ENCODE measurements at regions not wholly inside any gene's neighbourhood (a gene's known extent, or its start where the extent isn't known, plus 50 kb on each side); places are given as distances from the start of the nearest gene placed in this dataset.

DNA sequence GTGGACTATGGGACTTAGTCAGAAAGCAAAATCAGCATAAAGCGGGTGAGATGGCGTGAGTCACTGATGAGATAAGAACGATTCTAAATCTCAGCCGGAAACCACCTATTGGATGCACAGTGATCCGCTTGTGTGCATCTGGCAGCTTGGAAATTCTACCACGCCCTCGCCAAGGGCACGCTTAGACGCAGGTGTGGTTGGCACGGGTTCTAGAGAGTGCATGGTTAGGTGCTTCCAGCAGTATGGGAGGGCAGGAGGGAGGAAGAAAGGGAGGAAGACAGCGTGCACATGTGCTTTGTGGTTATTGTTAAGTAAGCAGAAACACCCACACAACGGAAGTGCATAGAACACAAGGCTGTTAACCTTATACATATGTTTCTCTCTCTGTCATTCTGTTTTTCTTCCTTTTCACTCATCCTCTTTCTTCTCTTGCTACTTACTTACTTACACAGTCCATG is 374.0 kb upstream of the ASIC2 start:
- no peak overlapping the region for H3K27ac ChIP-seq (ENCODE audit: insufficient read depth, low read depth, low read length, poor library complexity, severe bottlenecking)
- H3K27me3 ChIP-seq (ENCODE audit: control insufficient read depth, insufficient read depth, low read length, poor library complexity, severe bottlenecking), result no peaks in the 10 kb centered on the region
- H3K4me1 ChIP-seq (ENCODE audit: control insufficient read depth, insufficient read depth, low read length), result no peaks in the 10 kb centered on the region
- H3K4me3 ChIP-seq (ENCODE audit: insufficient read depth, low read depth, low read length), result no peak overlapping the region
- WGBS, 2 experiments, result 88 to 89% methylated on average over 11 to 12 of the region's 12 CpGs
- H3K36me3 ChIP-seq (ENCODE audit: control insufficient read depth, insufficient read depth, low read length), result no peaks in the 10 kb centered on the region
- no peaks in the 10 kb centered on the region for H3K9me3 ChIP-seq (ENCODE audit: control insufficient read depth, low read length)

DNA sequence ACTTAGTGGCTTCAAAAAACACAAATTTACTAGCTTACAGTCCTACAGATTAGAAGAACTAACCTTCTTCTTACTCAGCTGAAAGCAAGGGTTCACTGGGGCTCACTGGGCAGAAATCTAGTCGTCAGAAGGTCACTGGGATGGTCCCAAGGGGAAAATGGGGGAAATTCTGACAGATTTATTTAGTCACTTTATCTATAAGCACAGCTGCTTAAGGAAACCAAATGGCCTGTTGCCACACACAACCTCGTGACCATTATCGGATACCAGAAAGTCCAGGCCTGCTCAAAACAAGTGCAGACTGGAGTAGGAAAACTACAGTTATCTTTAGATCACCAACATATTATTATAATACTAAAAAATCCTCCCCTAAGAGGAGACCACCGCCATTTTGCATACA is 374.6 kb upstream of the ASIC2 start:
- Histone ChIP-seq H3K27ac (ENCODE audit: insufficient read depth, low read depth, low read length, poor library complexity, severe bottlenecking) (no peak overlapping the region), H3K4me3 (ENCODE audit: insufficient read depth, low read depth, low read length) (no peak overlapping the region), H3K36me3 (ENCODE audit: control insufficient read depth, insufficient read depth, low read length) (no peaks in the 10 kb centered on the region), H3K4me1 (ENCODE audit: control insufficient read depth, insufficient read depth, low read length) (no peaks in the 10 kb centered on the region), H3K9me3 (ENCODE audit: control insufficient read depth, low read length) (no peaks in the 10 kb centered on the region), H3K27me3 (ENCODE audit: control insufficient read depth, insufficient read depth, low read length, poor library complexity, severe bottlenecking) (no peaks in the 10 kb centered on the region)
- 93 to 95% methylated on average over 4 of the region's 4 CpGs for WGBS, 2 experiments

DNA sequence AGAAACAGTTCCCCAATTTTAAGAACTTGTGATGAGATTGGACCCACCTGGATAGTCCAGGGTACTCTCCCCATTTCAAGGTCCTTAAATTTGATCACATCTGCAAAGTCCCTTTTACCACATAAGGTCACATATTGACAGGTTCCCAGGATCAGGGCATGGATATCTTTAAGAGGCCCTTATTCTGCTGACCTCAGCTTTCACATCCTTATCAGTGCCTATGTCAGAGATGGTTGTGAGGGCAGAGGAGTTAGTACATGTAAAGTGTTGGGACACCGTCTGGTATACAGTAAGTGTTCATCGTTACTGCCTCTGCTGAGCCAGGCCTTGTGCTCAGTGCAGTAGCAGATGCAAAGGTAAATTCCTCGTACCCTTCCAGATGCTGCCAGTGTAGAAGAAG is 375.4 kb upstream of the ASIC2 start:
- Histone ChIP-seq H3K4me3 (ENCODE audit: insufficient read depth, low read depth, low read length) (no peak overlapping the region), H3K27ac (ENCODE audit: insufficient read depth, low read depth, low read length, poor library complexity, severe bottlenecking) (no peak overlapping the region), H3K9me3 (ENCODE audit: control insufficient read depth, low read length) (no peaks in the 10 kb centered on the region), H3K27me3 (ENCODE audit: control insufficient read depth, insufficient read depth, low read length, poor library complexity, severe bottlenecking) (no peaks in the 10 kb centered on the region), H3K4me1 (ENCODE audit: control insufficient read depth, insufficient read depth, low read length) (no peaks in the 10 kb centered on the region), H3K36me3 (ENCODE audit: control insufficient read depth, insufficient read depth, low read length) (no peaks in the 10 kb centered on the region)
- 93 to 98% methylated on average over 3 of the region's 3 CpGs for WGBS, 2 experiments

DNA sequence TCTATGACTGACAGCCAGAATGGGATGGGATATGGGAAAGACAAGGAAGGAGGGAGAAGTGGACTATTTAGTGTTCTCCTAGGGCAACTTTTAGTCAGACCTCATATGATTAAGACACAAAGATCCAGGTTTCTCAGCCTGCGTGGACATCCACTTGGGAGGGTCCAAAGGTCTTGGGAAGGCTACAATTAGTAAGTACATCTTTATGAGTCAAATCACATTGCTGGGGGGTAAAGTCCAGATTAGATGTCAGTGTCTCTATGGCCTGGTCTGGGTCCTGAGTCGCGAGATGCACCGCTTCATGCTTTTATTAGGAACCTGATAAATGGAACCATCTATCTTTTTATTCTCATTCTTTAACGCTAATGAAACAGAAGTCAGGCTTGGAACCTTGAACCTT is 378.4 kb upstream of the ASIC2 start:
- 93 to 95% methylated on average over 5 of the region's 5 CpGs for WGBS, 2 experiments
- no peaks in the 10 kb centered on the region for H3K36me3 ChIP-seq (ENCODE audit: control insufficient read depth, insufficient read depth, low read length)

GRCh38 chr17:33674685-33675084 is 381.6 kb upstream of the ASIC2 start:
- no peak overlapping the region for H3K27ac ChIP-seq (ENCODE audit: insufficient read depth, low read depth, low read length, poor library complexity, severe bottlenecking)
- H3K4me3 ChIP-seq (ENCODE audit: insufficient read depth, low read depth, low read length), result no peak overlapping the region
- no peaks in the 10 kb centered on the region for H3K4me1 ChIP-seq (ENCODE audit: control insufficient read depth, insufficient read depth, low read length)
- H3K9me3 ChIP-seq (ENCODE audit: control insufficient read depth, low read length), result no peaks in the 10 kb centered on the region
- H3K36me3 ChIP-seq (ENCODE audit: control insufficient read depth, insufficient read depth, low read length), result no peaks in the 10 kb centered on the region
- WGBS, 2 experiments, result 56 to 65% methylated on average over 8 of the region's 8 CpGs
- H3K27me3 ChIP-seq (ENCODE audit: control insufficient read depth, insufficient read depth, low read length, poor library complexity, severe bottlenecking), result no peaks in the 10 kb centered on the region

More for the DNA sequence above, 378.4 kb upstream of the ASIC2 start:
- Histone ChIP-seq H3K27ac (ENCODE audit: insufficient read depth, low read depth, low read length, poor library complexity, severe bottlenecking) (no peak overlapping the region), H3K27me3 (ENCODE audit: control insufficient read depth, insufficient read depth, low read length, poor library complexity, severe bottlenecking) (no peaks in the 10 kb centered on the region), H3K9me3 (ENCODE audit: control insufficient read depth, low read length) (no peaks in the 10 kb centered on the region), H3K4me1 (ENCODE audit: control insufficient read depth, insufficient read depth, low read length) (no peaks in the 10 kb centered on the region), H3K4me3 (ENCODE audit: insufficient read depth, low read depth, low read length) (no peak overlapping the region)

GRCh38 chr17:33676444-33676843 is 383.3 kb upstream of the ASIC2 start:
- H3K27ac ChIP-seq (ENCODE audit: insufficient read depth, low read depth, low read length, poor library complexity, severe bottlenecking), result no peak overlapping the region
- H3K4me3 ChIP-seq (ENCODE audit: insufficient read depth, low read depth, low read length), result no peak overlapping the region
- no peaks in the 10 kb centered on the region for H3K36me3 ChIP-seq (ENCODE audit: control insufficient read depth, insufficient read depth, low read length)
- H3K9me3 ChIP-seq (ENCODE audit: control insufficient read depth, low read length), result no peaks in the 10 kb centered on the region
- H3K4me1 ChIP-seq (ENCODE audit: control insufficient read depth, insufficient read depth, low read length), result no peaks in the 10 kb centered on the region
- 76 to 84% methylated on average over 3 of the region's 3 CpGs for WGBS, 2 experiments
- H3K27me3 ChIP-seq (ENCODE audit: control insufficient read depth, insufficient read depth, low read length, poor library complexity, severe bottlenecking), result no peaks in the 10 kb centered on the region

DNA sequence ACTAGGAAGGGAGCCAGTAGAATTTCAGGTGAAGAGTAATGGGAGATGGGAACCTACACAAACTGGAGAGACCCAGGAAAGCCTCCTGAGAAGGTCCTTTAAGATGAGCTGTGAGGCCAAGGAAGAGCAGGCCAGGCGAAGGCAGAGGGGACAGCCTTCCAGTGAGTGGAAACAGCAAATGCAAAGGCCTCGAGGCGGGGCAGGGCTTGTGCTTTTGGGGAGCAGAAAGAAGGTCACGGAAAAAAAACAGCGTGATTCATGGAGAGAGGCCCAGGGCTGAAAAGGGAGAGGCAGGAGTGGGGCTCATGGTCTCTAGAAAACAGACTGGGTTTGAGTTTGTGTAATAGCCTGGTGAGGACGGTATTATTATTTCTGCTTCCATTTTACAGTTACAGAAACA is 386.5 kb upstream of the ASIC2 start:
- Histone ChIP-seq H3K27me3 (ENCODE audit: control insufficient read depth, insufficient read depth, low read length, poor library complexity, severe bottlenecking) (no peaks in the 10 kb centered on the region), H3K4me1 (ENCODE audit: control insufficient read depth, insufficient read depth, low read length) (no peaks in the 10 kb centered on the region), H3K4me3 (ENCODE audit: insufficient read depth, low read depth, low read length) (no peak overlapping the region), H3K27ac (ENCODE audit: insufficient read depth, low read depth, low read length, poor library complexity, severe bottlenecking) (no peak overlapping the region), H3K36me3 (ENCODE audit: control insufficient read depth, insufficient read depth, low read length) (no peaks in the 10 kb centered on the region), H3K9me3 (ENCODE audit: control insufficient read depth, low read length) (no peaks in the 10 kb centered on the region)
- 92 to 97% methylated on average over 6 of the region's 6 CpGs for WGBS, 2 experiments

DNA sequence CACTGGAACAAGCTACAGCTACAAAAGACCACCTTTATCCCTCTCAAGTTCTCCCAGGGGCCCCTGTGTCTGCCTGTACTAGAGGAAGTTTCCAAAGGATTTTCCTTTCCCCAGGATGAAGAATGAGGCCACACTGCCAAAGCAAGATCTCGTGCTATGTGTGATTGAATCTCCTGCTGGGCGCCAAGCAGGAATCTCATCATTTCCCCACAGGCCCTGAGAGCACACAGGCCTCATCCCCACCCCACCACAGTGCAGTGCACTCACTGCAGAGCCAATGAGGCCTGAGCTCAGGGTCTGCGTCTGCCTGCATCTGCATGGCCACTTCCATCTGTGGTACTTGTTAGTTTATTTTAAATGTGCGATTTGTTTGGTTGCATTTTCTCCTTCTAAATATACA is 387.4 kb upstream of the ASIC2 start:
- no peaks in the 10 kb centered on the region for H3K36me3 ChIP-seq (ENCODE audit: control insufficient read depth, insufficient read depth, low read length)
- no peak overlapping the region for H3K27ac ChIP-seq (ENCODE audit: insufficient read depth, low read depth, low read length, poor library complexity, severe bottlenecking)
- WGBS, 2 experiments, result 64 to 81% methylated on average over 4 of the region's 4 CpGs
- no peaks in the 10 kb centered on the region for H3K4me1 ChIP-seq (ENCODE audit: control insufficient read depth, insufficient read depth, low read length)
- no peaks in the 10 kb centered on the region for H3K27me3 ChIP-seq (ENCODE audit: control insufficient read depth, insufficient read depth, low read length, poor library complexity, severe bottlenecking)
- H3K9me3 ChIP-seq (ENCODE audit: control insufficient read depth, low read length), result no peaks in the 10 kb centered on the region
- no peak overlapping the region for H3K4me3 ChIP-seq (ENCODE audit: insufficient read depth, low read depth, low read length)

DNA sequence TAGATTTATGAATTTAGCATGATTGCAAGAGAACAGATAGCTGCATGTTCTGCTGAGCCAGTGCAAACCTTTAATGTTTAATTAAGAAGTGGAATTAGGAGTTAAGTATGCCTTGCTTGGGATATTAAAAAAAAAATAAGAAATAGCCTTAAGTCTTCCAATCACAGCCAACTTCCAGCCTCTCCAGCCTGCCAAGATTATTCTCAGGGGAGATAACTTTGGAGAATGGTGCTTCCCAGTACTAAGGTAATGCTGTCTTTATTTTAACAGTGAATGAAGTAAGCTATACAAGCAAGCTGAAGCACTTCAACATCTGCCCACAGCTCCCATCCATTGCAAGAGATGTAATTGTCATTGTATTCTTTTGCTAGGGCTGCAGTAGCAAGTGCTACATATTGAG is 389.5 kb upstream of the ASIC2 start:
- no peaks in the 10 kb centered on the region for H3K36me3 ChIP-seq (ENCODE audit: control insufficient read depth, insufficient read depth, low read length)
- H3K9me3 ChIP-seq (ENCODE audit: control insufficient read depth, low read length), result no peaks in the 10 kb centered on the region
- H3K4me3 ChIP-seq (ENCODE audit: insufficient read depth, low read depth, low read length), result no peak overlapping the region
- H3K27ac ChIP-seq (ENCODE audit: insufficient read depth, low read depth, low read length, poor library complexity, severe bottlenecking), result no peak overlapping the region
- H3K4me1 ChIP-seq (ENCODE audit: control insufficient read depth, insufficient read depth, low read length), result no peaks in the 10 kb centered on the region
- H3K27me3 ChIP-seq (ENCODE audit: control insufficient read depth, insufficient read depth, low read length, poor library complexity, severe bottlenecking), result no peaks in the 10 kb centered on the region

DNA sequence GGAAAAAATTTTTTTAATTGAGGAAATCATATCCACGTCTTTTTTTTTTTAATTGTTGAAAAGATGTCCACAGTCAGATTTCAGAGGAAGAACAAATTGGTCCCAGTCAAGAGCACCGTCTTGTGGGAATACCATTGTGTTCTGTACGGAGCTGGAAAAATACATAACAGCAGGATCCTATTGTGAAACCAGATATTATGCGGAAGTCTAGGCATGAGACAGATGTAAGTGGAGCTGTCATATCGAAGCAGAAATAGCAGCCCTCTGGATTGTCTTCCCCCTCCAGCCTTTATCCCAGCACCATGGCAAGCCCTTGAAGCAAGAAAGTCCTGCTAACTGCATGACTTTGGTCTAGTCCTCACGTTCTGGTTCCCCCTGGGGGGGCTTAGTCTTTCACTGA is 391.6 kb upstream of the ASIC2 start:
- Histone ChIP-seq H3K9me3 (ENCODE audit: control insufficient read depth, low read length) (no peaks in the 10 kb centered on the region), H3K4me3 (ENCODE audit: insufficient read depth, low read depth, low read length) (no peak overlapping the region), H3K4me1 (ENCODE audit: control insufficient read depth, insufficient read depth, low read length) (no peaks in the 10 kb centered on the region), H3K36me3 (ENCODE audit: control insufficient read depth, insufficient read depth, low read length) (no peaks in the 10 kb centered on the region), H3K27ac (ENCODE audit: insufficient read depth, low read depth, low read length, poor library complexity, severe bottlenecking) (no peak overlapping the region), H3K27me3 (ENCODE audit: control insufficient read depth, insufficient read depth, low read length, poor library complexity, severe bottlenecking) (no peaks in the 10 kb centered on the region)
- WGBS, 2 experiments, result 88 to 89% methylated on average over 6 of the region's 6 CpGs

GRCh38 chr17:33686171-33686570 is 393.1 kb upstream of the ASIC2 start:
- H3K27ac ChIP-seq (ENCODE audit: insufficient read depth, low read depth, low read length, poor library complexity, severe bottlenecking), result no peak overlapping the region
- no peaks in the 10 kb centered on the region for H3K9me3 ChIP-seq (ENCODE audit: control insufficient read depth, low read length)
- H3K36me3 ChIP-seq (ENCODE audit: control insufficient read depth, insufficient read depth, low read length), result no peaks in the 10 kb centered on the region
- H3K27me3 ChIP-seq (ENCODE audit: control insufficient read depth, insufficient read depth, low read length, poor library complexity, severe bottlenecking), result no peaks in the 10 kb centered on the region
- no peaks in the 10 kb centered on the region for H3K4me1 ChIP-seq (ENCODE audit: control insufficient read depth, insufficient read depth, low read length)
- no peak overlapping the region for H3K4me3 ChIP-seq (ENCODE audit: insufficient read depth, low read depth, low read length)
- 84 to 87% methylated on average over 4 of the region's 4 CpGs for WGBS, 2 experiments
